OCI-LY7 (cell line): ENCODE measurements at regions not wholly inside any gene's neighbourhood (a gene's known extent, or its start where the extent isn't known, plus 50 kb on each side); places are given as distances from the start of the nearest gene placed in this dataset.

Source experiments
- CTCF ChIP-seq: fragments of 200-600 bp; sonication (generic); conservative IDR thresholded peaks from 2 replicates; pipeline ENCODE4 v1.5.1; 2014; ENCODE audit warnings: mild to moderate bottlenecking, antibody characterized with exemption, low read length, moderate library complexity, mixed read lengths
- EZH2phosphoT487 ChIP-seq: fragments of 200-600 bp; sonication (generic); IDR thresholded peaks from 2 replicates; pipeline ENCODE4 v1.6.1; 2018; ENCODE audit warnings: low read depth, borderline replicate concordance, mild to moderate bottlenecking, mixed run types, antibody characterized with exemption, low read length, moderate library complexity, mixed read lengths

GRCh38 chr4:188841523-188841922, 702.3 kb downstream of the TRIML1 start:
- TF ChIP-seq CTCF, result no peak
- TF ChIP-seq EZH2phosphoT487, result no peak
